PC-3 (cell line): ENCODE measurements at regions not wholly inside any gene's neighbourhood (a gene's known extent, or its start where the extent isn't known, plus 50 kb on each side); places are given as distances from the start of the nearest gene placed in this dataset.

Experiments used
- ATAC-seq: fragments of 200-7000 bp; cut with Tn5 transposase; 2 replicates; pipeline ENCODE4 v1.9.1; 2020; ENCODE audit warnings: mild to moderate bottlenecking, moderate library complexity
- BruUV-seq: library from RNA; stranded (reverse); fragments of 400-500 nt; replicated peaks from 2 replicates; lab custom pipeline; 2021; lab: Mats Ljungman, UMichigan
- CTCF ChIA-PET: fragments of 300-600 bp; sonication (Branson Sonifier 250); formaldehyde crosslinking; loops from one replicate; lab custom pipeline; 2022; ENCODE audit warnings: antibody characterized with exemption; lab: Charles Lee
- POLR2A ChIA-PET: fragments of 300-600 bp; sonication (Branson Sonifier 250); formaldehyde crosslinking; loops from one replicate; lab custom pipeline; 2022; ENCODE audit warnings: antibody characterized with exemption; ENCODE audit not compliant: unreplicated experiment; lab: Charles Lee
- DNase-seq: peaks from one replicate; pipeline ENCODE4 v3.0.0-alpha.2; 2015
- H2AFZ ChIP-seq: fragments of 300-600 bp; sonication (generic); 2 replicates; pipeline ENCODE4 v1.6.0; 2016; ENCODE audit warnings: antibody characterized with exemption, low read length
- H3F3A ChIP-seq: fragments of 300-600 bp; sonication (generic); one replicate; pipeline ENCODE4 v1.6.0; 2017; ENCODE audit warnings: antibody characterized with exemption, low read length, control low read depth, mild to moderate bottlenecking; ENCODE audit not compliant: unreplicated experiment
- H3K27ac ChIP-seq: fragments of 300-600 bp; sonication (generic); 2 replicates; pipeline ENCODE4 v1.5.1; 2016; ENCODE audit warnings: mild to moderate bottlenecking, low read length
- H3K27me3 ChIP-seq: fragments of 300-600 bp; sonication (generic); 2 replicates; pipeline ENCODE4 v1.6.1; 2016; ENCODE audit warnings: low read length, mixed read lengths
- H3K36me3 ChIP-seq: fragments of 300-600 bp; sonication (generic); 2 replicates; pipeline ENCODE4 v1.6.1; 2016; ENCODE audit warnings: low read depth, mixed run types, low read length, mixed read lengths
- H3K4me1 ChIP-seq: fragments of 300-600 bp; sonication (generic); 2 replicates; pipeline ENCODE4 v1.5.1; 2016; ENCODE audit warnings: low read length; ENCODE audit not compliant: insufficient read depth
- H3K4me2 ChIP-seq: fragments of 300-600 bp; sonication (generic); 2 replicates; pipeline ENCODE4 v1.6.0; 2016; ENCODE audit warnings: low read length
- H3K4me3 ChIP-seq: fragments of 300-600 bp; sonication (generic); 2 replicates; pipeline ENCODE4 v1.5.1; 2016; ENCODE audit warnings: mild to moderate bottlenecking, low read length, mixed read lengths
- H3K79me2 ChIP-seq: fragments of 300-600 bp; sonication (generic); 2 replicates; pipeline ENCODE4 v1.6.1; 2017; ENCODE audit warnings: low read length, mixed read lengths
- H3K9ac ChIP-seq: fragments of 300-600 bp; sonication (generic); 2 replicates; pipeline ENCODE4 v1.6.0; 2016; ENCODE audit warnings: mild to moderate bottlenecking, low read length
- H3K9me2 ChIP-seq: fragments of 300-600 bp; sonication (generic); replicated peaks from 2 replicates; pipeline ENCODE4 v1.6.1; 2016; ENCODE audit warnings: mixed run types, low read length, mixed read lengths
- H3K9me3 ChIP-seq: fragments of 300-600 bp; sonication (generic); 2 replicates; pipeline ENCODE4 v1.6.1; 2016; ENCODE audit warnings: low read length, mixed read lengths
- H4K20me1 ChIP-seq: fragments of 300-600 bp; sonication (generic); 2 replicates; pipeline ENCODE4 v1.6.1; 2016; ENCODE audit warnings: low read length, mixed read lengths
- CTCF ChIP-seq: fragments of 300-600 bp; sonication (generic); conservative IDR thresholded peaks from 2 replicates; pipeline ENCODE4 v1.5.1; 2017; ENCODE audit warnings: antibody characterized with exemption, low read depth, mild to moderate bottlenecking, low read length
- EZH2 ChIP-seq: fragments of 300-600 bp; sonication (generic); IDR thresholded peaks from one replicate; pipeline ENCODE4 v1.6.1; 2017; ENCODE audit warnings: antibody characterized with exemption, mild to moderate bottlenecking, low read length; ENCODE audit not compliant: unreplicated experiment
- EZH2phosphoT487 ChIP-seq: fragments of 300-600 bp; sonication (generic); IDR thresholded peaks from 2 replicates; pipeline ENCODE4 v1.6.1; 2018; ENCODE audit warnings: mild to moderate bottlenecking, antibody characterized with exemption, low read length, borderline replicate concordance
- intact Hi-C: fragments of 100-400 bp; cut with micrococcal nuclease; formaldehyde crosslinking; loops from 2 replicates; pipeline ENCODE4 v1.9.0; 2023

GRCh38 chr9:115443890-115444289 is 325.9 kb upstream of the TNC start:
- H3K79me2 ChIP-seq = no peaks in the 10 kb centered on the region
- DNase-seq = no peak
- H3K4me1 ChIP-seq = no peaks in the 10 kb centered on the region
- no peak overlapping the region for H2AFZ ChIP-seq
- no peak for ATAC-seq
- no peak overlapping the region for H3K9ac ChIP-seq
- no peaks in the 10 kb centered on the region for H3K9me3 ChIP-seq
- H3K4me2 ChIP-seq = no peak overlapping the region
- no peaks in the 10 kb centered on the region for H3K27me3 ChIP-seq
- no peaks in the 10 kb centered on the region for H3K9me2 ChIP-seq
- H4K20me1 ChIP-seq = no peaks in the 10 kb centered on the region
- intact Hi-C loops = no loop called here
- CTCF ChIA-PET = no interaction called here
- no peaks in the 10 kb centered on the region for H3K36me3 ChIP-seq
- POLR2A ChIA-PET = no interaction called here
- no peaks in the 10 kb centered on the region for H3F3A ChIP-seq
- TF ChIP-seq EZH2 (no peak), EZH2phosphoT487 (no peak), CTCF (no peak)
- no peak overlapping the region for H3K4me3 ChIP-seq
- no peak overlapping the region for H3K27ac ChIP-seq
- BruUV-seq = no TSS peak

GRCh38 chr9:115444959-115445358 is 327.0 kb upstream of the TNC start:
- Histone ChIP-seq H3K27ac (no peak overlapping the region), H3K36me3 (no peaks in the 10 kb centered on the region), H2AFZ (no peak overlapping the region), H3K27me3 (no peaks in the 10 kb centered on the region), H3K9me2 (no peaks in the 10 kb centered on the region), H3K9ac (no peak overlapping the region), H4K20me1 (no peaks in the 10 kb centered on the region), H3K4me3 (no peak overlapping the region), H3K79me2 (no peaks in the 10 kb centered on the region), H3K4me1 (no peaks in the 10 kb centered on the region), H3K4me2 (no peak overlapping the region), H3K9me3 (no peaks in the 10 kb centered on the region), H3F3A (no peaks in the 10 kb centered on the region)
- TF ChIP-seq CTCF (no peak), EZH2phosphoT487 (no peak), EZH2 (no peak)
- no peak for ATAC-seq
- DNase-seq = no peak
- BruUV-seq = no TSS peak
- intact Hi-C loops = no loop called here
- ChIA-PET CTCF (no interaction called here), POLR2A (no interaction called here)

GRCh38 chr9:115445655-115446054 is 327.7 kb upstream of the TNC start:
- CTCF ChIA-PET = no interaction called here

More at GRCh38 chr9:115445655-115446054, 327.7 kb upstream of the TNC start:
- H3K9me3 ChIP-seq = no peaks in the 10 kb centered on the region
- no peaks in the 10 kb centered on the region for H3K4me1 ChIP-seq
- no peaks in the 10 kb centered on the region for H3K9me2 ChIP-seq
- H3F3A ChIP-seq = no peaks in the 10 kb centered on the region
- TF ChIP-seq CTCF = no peak
- TF ChIP-seq EZH2 = no peak
- no peak for TF ChIP-seq EZH2phosphoT487
- H3K27me3 ChIP-seq = no peaks in the 10 kb centered on the region
- DNase-seq = no peak
- no peak for ATAC-seq
- H2AFZ ChIP-seq = no peak overlapping the region
- no peak overlapping the region for H3K4me3 ChIP-seq
- no peak overlapping the region for H3K27ac ChIP-seq
- no peak overlapping the region for H3K4me2 ChIP-seq
- H3K36me3 ChIP-seq = no peaks in the 10 kb centered on the region
- POLR2A ChIA-PET = no interaction called here
- H3K79me2 ChIP-seq = no peaks in the 10 kb centered on the region
- H3K9ac ChIP-seq = no peak overlapping the region
- no peaks in the 10 kb centered on the region for H4K20me1 ChIP-seq
- intact Hi-C loops = no loop called here
- no TSS peak for BruUV-seq
